Cardiac fibroblast (primary cell): ENCODE measurements at regions not wholly inside any gene's neighbourhood (a gene's known extent, or its start where the extent isn't known, plus 50 kb on each side); places are given as distances from the start of the nearest gene placed in this dataset.

Experiments
- DNase-seq, 2 donors: peaks; one replicate each; pipeline versions ENCODE4 v3.0.0 to v3.0.0-alpha.2; 2010; ENCODE audit warnings: low read depth in 2 of 2
- H3K4me3 ChIP-seq, 2 donors: replicated peaks in 1 of 2; 1 replicate in 1 of 2; 2 replicates in 1 of 2; pipeline ENCODE4 v1.5.1; 2011; ENCODE audit warnings: low read depth in 2 of 2, low read length in 2 of 2, mild to moderate bottlenecking in 2 of 2, moderate library complexity in 1 of 2
- TF ChIP-seq, protein P1 (sequence below): IDR thresholded peaks from one replicate; pipeline ENCODE4 v1.5.1; 2011; ENCODE audit warnings: low read depth, mild to moderate bottlenecking, low read length, inconsistent platforms

DNA sequence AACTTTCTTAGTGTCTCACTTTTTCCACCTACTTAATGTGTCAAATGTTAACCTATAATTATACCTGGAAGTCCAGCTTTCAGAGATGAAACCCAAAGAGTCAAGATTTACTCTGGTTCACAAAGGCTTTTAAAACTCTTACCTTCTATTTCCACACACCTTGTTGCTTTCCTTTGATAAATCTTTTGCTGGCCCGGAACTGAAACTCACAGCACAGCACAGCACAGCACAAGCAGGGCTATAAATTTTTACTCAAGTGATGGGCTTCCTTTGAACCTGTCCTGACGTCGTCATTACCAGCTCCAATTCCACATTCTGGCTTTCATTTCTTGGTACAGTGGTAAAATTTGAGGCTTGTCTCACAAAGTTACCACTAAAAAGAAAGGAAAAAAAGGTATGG lies 861.0 kb downstream of the SORCS3 start:
- TF ChIP-seq, protein P1, sequence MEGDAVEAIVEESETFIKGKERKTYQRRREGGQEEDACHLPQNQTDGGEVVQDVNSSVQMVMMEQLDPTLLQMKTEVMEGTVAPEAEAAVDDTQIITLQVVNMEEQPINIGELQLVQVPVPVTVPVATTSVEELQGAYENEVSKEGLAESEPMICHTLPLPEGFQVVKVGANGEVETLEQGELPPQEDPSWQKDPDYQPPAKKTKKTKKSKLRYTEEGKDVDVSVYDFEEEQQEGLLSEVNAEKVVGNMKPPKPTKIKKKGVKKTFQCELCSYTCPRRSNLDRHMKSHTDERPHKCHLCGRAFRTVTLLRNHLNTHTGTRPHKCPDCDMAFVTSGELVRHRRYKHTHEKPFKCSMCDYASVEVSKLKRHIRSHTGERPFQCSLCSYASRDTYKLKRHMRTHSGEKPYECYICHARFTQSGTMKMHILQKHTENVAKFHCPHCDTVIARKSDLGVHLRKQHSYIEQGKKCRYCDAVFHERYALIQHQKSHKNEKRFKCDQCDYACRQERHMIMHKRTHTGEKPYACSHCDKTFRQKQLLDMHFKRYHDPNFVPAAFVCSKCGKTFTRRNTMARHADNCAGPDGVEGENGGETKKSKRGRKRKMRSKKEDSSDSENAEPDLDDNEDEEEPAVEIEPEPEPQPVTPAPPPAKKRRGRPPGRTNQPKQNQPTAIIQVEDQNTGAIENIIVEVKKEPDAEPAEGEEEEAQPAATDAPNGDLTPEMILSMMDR, result no peak
- H3K4me3 ChIP-seq, result no peak overlapping the region
- no peak for DNase-seq

DNA sequence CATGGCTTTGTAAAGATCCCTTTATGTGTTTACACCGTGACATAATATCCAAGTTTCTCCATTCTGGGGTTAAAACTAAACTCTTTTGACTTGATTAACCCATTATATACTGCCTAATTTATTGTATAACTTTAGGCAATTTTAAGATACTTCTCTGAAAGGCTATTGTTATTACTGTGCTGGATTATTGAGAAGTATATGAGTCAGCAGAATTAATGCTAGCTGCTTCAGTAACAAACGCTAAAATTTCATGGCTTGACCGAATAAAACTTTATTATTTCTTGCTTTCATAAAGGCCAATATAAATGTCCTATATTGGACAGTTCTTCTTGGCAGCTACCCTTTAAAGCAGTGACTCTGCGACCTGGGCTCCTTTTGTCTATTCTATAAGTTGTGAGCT lies 853.9 kb downstream of the SORCS3 start:
- TF ChIP-seq, protein P1, result no peak
- DNase-seq, result no peak
- no peak overlapping the region for H3K4me3 ChIP-seq

DNA sequence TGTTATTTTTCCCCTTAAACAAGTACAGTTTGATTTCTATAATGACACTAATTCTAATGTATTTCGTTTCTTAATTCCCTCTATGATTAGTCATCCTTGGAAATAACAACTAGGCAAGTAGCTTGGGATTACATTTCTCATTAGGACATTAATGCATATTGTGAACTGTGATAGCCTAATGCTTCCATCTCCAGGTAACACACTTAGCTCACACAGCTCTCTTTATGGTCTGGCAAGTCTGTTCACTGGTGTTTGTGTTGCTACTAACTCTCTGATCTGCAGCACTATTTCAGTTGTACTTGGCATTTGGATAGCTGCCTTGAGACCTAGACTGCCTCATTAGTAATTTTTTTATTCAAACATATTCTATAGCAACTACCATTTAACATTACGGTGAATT lies 853.2 kb downstream of the SORCS3 start:
- no peak overlapping the region for H3K4me3 ChIP-seq
- DNase-seq, result no peak
- TF ChIP-seq, protein P1, result no peak

DNA sequence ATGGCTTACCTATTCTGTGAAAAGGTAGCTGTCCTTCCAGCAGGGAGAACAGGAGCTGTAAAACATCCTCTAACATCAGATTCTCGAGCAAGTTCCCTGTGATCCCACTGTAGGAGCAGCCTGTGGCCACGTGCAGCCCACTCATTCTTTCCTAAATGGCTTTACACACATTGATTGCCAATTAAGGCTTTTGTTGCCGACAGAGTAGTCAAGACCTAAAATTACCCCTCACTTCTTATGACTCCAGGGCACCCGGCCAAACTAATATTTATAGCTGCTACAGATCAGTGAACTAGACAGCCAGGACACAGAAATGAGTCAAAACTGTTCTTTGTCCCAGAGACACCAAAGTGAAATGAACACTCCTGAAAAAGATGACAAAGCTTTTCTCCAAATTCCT lies 832.1 kb downstream of the SORCS3 start:
- DNase-seq, result no peak
- TF ChIP-seq, protein P1, result no peak
- no peak overlapping the region for H3K4me3 ChIP-seq

DNA sequence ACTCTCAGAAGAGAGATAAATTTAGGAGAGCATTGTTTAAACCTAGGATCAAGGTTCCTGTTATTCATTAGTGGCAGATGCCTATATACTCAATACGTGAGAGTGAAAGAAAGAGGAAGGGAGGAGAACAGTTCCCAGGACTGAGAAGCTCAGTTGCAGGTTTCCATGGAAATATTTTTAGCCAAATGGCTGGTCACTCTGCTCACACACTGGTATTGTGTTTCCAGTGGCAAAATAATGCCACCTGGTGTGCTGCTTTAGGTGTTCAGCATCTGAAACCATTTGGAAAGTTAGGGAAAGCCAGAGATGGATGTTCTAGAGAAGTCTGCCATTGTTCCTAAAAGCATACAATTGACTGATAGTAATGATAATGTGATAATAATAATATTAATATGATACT lies 827.7 kb downstream of the SORCS3 start:
- TF ChIP-seq, protein P1, result no peak
- DNase-seq, result no peak
- no peak overlapping the region for H3K4me3 ChIP-seq

DNA sequence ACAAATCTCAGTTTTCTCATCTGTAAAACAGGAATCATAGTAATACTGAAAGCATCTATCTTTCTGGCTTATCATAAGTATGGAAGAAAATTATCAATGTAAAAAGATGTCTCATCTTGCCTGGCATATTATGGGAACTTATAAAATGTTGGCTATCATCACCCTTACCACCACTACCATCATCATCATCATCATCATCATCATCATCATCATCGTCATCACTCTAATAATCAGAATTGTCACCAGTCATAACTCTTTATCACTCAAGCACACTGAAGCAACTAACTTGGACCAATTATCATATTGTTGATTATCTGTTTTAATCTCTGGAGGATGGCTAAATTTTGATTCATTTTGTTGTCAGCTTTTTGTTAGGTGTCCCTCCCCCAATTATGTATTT lies 825.4 kb downstream of the SORCS3 start:
- DNase-seq, result no peak
- H3K4me3 ChIP-seq, result no peak overlapping the region
- TF ChIP-seq, protein P1, result no peak

DNA sequence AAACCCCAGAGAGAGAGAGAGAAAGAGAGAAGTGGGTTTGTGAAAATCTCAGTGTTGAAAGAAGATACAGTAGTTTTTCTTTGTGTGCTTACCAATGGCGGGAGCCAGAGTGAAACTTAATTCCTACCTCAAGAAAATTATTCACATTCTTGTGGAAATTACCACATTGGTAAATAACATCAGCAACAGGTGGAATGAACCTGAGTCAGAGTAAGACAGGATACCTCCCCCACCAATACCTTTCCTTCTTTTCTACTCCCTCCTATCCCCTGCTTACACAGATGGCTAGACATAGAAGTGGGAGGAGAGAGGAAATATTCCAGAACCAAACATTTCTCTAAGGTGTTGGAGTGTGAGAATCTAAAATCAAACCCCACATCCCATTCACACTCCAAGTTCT lies 793.9 kb downstream of the SORCS3 start:
- no peak overlapping the region for H3K4me3 ChIP-seq
- DNase-seq, result no peak
- TF ChIP-seq, protein P1, result no peak
